Nephron (organoid): ENCODE measurements at regions not wholly inside any gene's neighbourhood (a gene's known extent, or its start where the extent isn't known, plus 50 kb on each side); places are given as distances from the start of the nearest gene placed in this dataset.
"Not testable (repeated sequence)": the region's sequence is repeated elsewhere in the genome, so short reads cannot be mapped to it uniquely, and the experiment has no call there.

Experiments used
- H3K27ac Mint-ChIP-seq, 3 experiments: 2 replicates each; pipeline ENCODE4 v1.8.0; 2020; ENCODE audit warnings: mixed read lengths in 3 of 3, mild to moderate bottlenecking in 2 of 3, moderate library complexity in 1 of 3
- H3K27me3 Mint-ChIP-seq: 2 replicates; pipeline ENCODE4 v1.8.0; 2021; ENCODE audit warnings: low read depth, mild to moderate bottlenecking, moderate library complexity, mixed read lengths
- H3K36me3 Mint-ChIP-seq: 2 replicates; pipeline ENCODE4 v1.8.0; 2020; ENCODE audit warnings: low read depth, mixed read lengths
- H3K4me1 Mint-ChIP-seq: 2 replicates; pipeline ENCODE4 v1.8.0; 2020; ENCODE audit warnings: mixed read lengths
- H3K4me3 Mint-ChIP-seq, 3 experiments: 2 replicates each; pipeline ENCODE4 v1.8.0; 2020; ENCODE audit warnings: mild to moderate bottlenecking in 3 of 3, mixed read lengths in 3 of 3, moderate library complexity in 2 of 3
- H3K9me3 Mint-ChIP-seq: 2 replicates; pipeline ENCODE4 v1.8.0; 2020; ENCODE audit warnings: mixed read lengths
- TF ChIP-seq, protein P1 (sequence below), 3 experiments: fragments of 200-600 bp; sonication (generic); IDR thresholded peaks; one replicate each; pipeline ENCODE4 v1.5.0; 2021; ENCODE audit warnings: antibody characterized with exemption in 3 of 3; ENCODE audit not compliant: unreplicated experiment in 3 of 3

DNA sequence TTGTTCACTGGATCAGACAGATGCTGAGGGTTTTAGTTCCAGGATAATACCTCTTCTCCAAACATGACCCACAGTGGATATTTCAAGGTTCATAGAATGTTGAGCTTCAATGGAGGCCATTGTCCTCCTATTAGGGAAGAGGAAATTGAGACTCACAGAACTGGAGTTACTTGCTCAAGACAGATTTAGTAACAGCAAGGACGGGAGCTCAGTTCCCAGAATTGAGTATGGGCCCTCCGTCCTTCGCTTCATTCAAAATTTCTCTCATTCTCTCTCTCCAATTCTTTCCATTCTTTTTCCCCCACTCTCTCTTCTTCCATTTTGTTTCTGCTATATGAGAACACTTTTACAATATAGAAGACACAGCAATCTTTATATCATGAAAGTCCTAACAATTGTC is 94.0 kb downstream of the DNAJB9 start:
- no peaks in the 10 kb centered on the region for H3K36me3 Mint-ChIP-seq
- H3K4me1 Mint-ChIP-seq = peaks cover 11% of the 10 kb centered on the region
- no peaks in the 10 kb centered on the region for H3K27me3 Mint-ChIP-seq
- H3K27ac Mint-ChIP-seq = no peak overlapping the region
- peaks cover 2% of the 10 kb centered on the region for H3K9me3 Mint-ChIP-seq
- H3K4me3 Mint-ChIP-seq = no peak overlapping the region
- TF ChIP-seq, protein P1, sequence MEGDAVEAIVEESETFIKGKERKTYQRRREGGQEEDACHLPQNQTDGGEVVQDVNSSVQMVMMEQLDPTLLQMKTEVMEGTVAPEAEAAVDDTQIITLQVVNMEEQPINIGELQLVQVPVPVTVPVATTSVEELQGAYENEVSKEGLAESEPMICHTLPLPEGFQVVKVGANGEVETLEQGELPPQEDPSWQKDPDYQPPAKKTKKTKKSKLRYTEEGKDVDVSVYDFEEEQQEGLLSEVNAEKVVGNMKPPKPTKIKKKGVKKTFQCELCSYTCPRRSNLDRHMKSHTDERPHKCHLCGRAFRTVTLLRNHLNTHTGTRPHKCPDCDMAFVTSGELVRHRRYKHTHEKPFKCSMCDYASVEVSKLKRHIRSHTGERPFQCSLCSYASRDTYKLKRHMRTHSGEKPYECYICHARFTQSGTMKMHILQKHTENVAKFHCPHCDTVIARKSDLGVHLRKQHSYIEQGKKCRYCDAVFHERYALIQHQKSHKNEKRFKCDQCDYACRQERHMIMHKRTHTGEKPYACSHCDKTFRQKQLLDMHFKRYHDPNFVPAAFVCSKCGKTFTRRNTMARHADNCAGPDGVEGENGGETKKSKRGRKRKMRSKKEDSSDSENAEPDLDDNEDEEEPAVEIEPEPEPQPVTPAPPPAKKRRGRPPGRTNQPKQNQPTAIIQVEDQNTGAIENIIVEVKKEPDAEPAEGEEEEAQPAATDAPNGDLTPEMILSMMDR (IDR thresholded peaks at IDR 0.05; ENCODE audit: unreplicated experiment in 3 of 3) = no peak

DNA sequence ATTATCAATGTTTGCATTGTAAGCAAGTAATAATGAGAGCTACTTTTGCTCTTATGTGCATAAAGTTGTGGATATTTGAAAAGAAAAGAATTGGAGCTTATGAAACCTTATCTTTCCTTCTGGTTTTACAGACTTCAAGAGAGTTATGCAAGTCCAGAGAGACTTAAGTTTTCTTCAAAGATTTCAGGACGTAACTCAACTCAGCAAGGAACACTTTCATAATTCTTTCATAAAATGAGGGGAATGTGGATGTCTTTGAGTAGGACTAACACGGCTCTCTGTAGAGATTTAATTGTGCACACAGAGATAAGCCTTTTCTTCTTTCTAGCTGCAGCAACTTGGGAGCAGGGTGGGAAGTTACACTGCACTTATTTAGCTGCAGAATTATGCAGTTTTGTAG is 97.5 kb downstream of the DNAJB9 start:
- Mint-ChIP-seq H3K4me1 (peaks cover 4% of the 10 kb centered on the region), H3K36me3 (no peaks in the 10 kb centered on the region), H3K9me3 (peaks cover 11% of the 10 kb centered on the region), H3K27me3 (no peaks in the 10 kb centered on the region), H3K4me3 (no peak overlapping the region), H3K27ac (peak overlapping the region in 2 of 3 experiments; percentile 10 to 41)
- TF ChIP-seq, protein P1 (IDR thresholded peaks at IDR 0.05; ENCODE audit: unreplicated experiment in 3 of 3) = no peak

DNA sequence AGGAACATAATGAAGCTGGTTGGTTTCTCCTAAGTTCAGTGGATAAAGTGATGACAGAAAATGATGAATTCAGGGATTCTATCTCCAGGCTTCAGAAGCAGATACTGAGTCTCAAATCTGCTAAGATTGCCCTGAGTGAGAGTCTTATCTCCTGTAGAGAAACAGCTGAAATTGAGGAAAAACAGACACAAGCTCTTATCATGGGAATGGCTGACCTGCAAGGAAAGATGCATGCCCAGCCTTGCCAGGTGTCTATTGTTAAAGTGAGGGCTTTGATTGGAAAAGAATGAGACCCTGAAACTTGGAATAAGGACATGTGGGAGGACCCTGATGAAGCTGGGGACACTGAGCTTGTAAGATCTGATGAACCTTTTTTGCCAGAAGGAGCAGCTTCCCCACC is 100.3 kb downstream of the DNAJB9 start:
- Mint-ChIP-seq H3K4me3 (no peak overlapping the region), H3K9me3 (peaks cover 18% of the 10 kb centered on the region), H3K4me1 (peaks cover 4% of the 10 kb centered on the region), H3K36me3 (no peaks in the 10 kb centered on the region), H3K27ac (no peak overlapping the region), H3K27me3 (no peaks in the 10 kb centered on the region)
- TF ChIP-seq, protein P1 (IDR thresholded peaks at IDR 0.05; ENCODE audit: unreplicated experiment in 3 of 3) = no peak

DNA sequence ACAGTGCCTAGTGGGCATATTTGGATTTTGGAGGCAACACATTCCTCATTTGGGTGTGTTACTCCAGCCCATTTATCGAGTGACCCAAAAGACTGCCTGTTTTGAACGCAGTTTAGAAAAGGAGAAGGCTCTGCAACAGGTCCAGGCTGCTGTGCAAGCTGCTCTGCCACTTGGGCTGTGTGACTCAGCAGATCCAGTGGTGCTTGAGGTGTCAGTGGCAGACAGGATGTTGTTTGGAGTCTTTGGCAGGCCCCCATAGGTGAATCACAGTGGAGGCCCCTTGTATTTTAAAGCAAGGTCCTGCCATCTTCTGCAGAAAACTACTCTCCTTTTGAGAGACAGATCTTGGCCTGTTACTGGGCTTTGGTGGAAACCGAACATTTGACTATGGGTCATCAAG is 104.0 kb downstream of the DNAJB9 start:
- not testable (repeated sequence) for H3K4me3 Mint-ChIP-seq, H3K27ac Mint-ChIP-seq, H3K4me1 Mint-ChIP-seq, H3K27me3 Mint-ChIP-seq, H3K36me3 Mint-ChIP-seq
- peaks cover 24% of the 10 kb centered on the region for H3K9me3 Mint-ChIP-seq

DNA sequence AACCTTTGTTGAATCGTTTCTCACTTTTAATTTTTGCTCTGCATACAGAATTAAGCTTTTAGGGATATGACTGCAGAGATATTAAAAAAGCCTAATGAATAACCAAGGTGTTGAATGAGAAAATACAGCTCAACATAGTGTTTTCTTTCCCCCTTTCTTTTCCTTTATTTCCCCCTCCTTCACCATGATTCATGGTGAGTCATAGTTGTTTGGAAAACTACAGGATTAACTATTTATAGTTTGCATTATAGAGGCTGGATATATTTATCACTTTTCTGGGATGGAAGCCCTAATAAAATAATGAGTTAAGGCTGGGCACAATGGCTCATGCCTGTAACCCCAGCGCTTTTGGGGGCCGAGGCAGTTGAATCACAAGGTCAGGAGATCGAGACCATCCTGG is 115.0 kb downstream of the DNAJB9 start:
- no peak overlapping the region for H3K4me3 Mint-ChIP-seq
- no peaks in the 10 kb centered on the region for H3K4me1 Mint-ChIP-seq
- H3K36me3 Mint-ChIP-seq = no peaks in the 10 kb centered on the region
- H3K9me3 Mint-ChIP-seq = peaks cover 12% of the 10 kb centered on the region
- H3K27ac Mint-ChIP-seq = no peak overlapping the region
- TF ChIP-seq, protein P1 (IDR thresholded peaks at IDR 0.05; ENCODE audit: unreplicated experiment in 3 of 3) = no peak
- H3K27me3 Mint-ChIP-seq = no peaks in the 10 kb centered on the region

DNA sequence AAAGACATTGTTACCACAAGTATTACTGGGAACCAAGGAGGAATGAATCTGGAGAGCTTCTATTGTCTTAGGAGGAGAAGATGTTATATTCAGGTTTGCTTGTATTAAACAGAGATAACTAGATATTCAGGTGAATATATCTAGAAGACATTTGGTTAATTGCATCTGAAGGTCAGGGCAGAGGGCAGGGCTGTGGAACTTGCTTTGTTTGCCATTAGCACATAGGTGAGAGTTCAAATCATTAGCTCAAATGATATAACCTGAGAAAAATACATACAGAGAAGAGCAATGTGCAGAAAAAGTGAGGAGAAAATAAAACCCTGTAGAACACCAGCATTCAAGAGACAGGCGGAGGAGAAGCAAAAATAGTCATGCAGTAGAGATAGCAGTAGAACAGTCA is 116.8 kb downstream of the DNAJB9 start:
- no peak overlapping the region for H3K27ac Mint-ChIP-seq
- no peaks in the 10 kb centered on the region for H3K4me1 Mint-ChIP-seq
- H3K27me3 Mint-ChIP-seq = no peaks in the 10 kb centered on the region
- H3K9me3 Mint-ChIP-seq = peaks cover 18% of the 10 kb centered on the region
- TF ChIP-seq, protein P1 (IDR thresholded peaks at IDR 0.05; ENCODE audit: unreplicated experiment in 3 of 3) = no peak
- H3K4me3 Mint-ChIP-seq = no peak overlapping the region
- no peaks in the 10 kb centered on the region for H3K36me3 Mint-ChIP-seq
